BE2C (cell line): ENCODE measurements at regions not wholly inside any gene's neighbourhood (a gene's known extent, or its start where the extent isn't known, plus 50 kb on each side); places are given as distances from the start of the nearest gene placed in this dataset.

Experiments used
- DNase-seq: peaks from one replicate; pipeline ENCODE4 v3.0.0-alpha.2; 2020
- H3K27me3 ChIP-seq: fragments of 250-450 bp; sonication (Bioruptor Pico); 2 replicates; pipeline ENCODE4 v1.5.1; 2020; ENCODE audit warnings: mild to moderate bottlenecking
- H3K36me3 ChIP-seq: fragments of 250-450 bp; sonication (Bioruptor Pico); 2 replicates; pipeline ENCODE4 v1.5.1; 2020; ENCODE audit warnings: mild to moderate bottlenecking
- H3K4me1 ChIP-seq: fragments of 250-450 bp; sonication (Bioruptor Pico); 2 replicates; pipeline ENCODE4 v1.5.1; 2020
- H3K4me3 ChIP-seq: 2 replicates; pipeline ENCODE4 v1.5.1; 2011; ENCODE audit warnings: low read depth, low read length
- H3K9me3 ChIP-seq: fragments of 250-450 bp; sonication (Bioruptor Pico); 2 replicates; pipeline ENCODE4 v1.5.1; 2020
- TF ChIP-seq, protein P1 (sequence below): IDR thresholded peaks from 2 replicates; pipeline ENCODE4 v1.5.1; 2012; ENCODE audit warnings: mild to moderate bottlenecking, low read depth, low read length

DNA sequence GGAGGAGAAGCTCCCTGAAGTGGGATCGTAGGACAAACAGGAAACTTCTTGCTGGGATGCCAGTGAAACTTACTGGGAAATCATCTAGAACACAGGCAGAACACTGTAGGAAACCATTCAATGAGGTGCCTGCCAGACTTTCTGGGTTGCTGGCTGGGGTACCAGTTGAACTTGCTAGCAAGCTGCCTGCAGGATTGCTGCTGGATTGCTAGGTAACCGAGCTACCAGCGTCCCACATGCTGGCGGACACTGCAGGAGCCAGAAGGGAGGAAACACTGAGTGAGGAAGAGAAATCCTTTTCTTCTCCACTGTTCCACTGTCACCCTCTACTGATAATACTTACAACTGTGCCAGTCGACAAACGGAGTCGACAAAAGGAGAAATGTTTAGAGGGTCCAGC lies 91.3 kb upstream of the SLC35B3 start:
- Histone ChIP-seq H3K4me1 (no peaks in the 10 kb centered on the region), H3K27me3 (0 out of 2 replicates have a peak, but pooled peaks cover 3% of the 10 kb centered on the region), H3K36me3 (no peaks in the 10 kb centered on the region), H3K9me3 (no peaks in the 10 kb centered on the region), H3K4me3 (no peak overlapping the region)
- no peak for DNase-seq
- TF ChIP-seq, protein P1, sequence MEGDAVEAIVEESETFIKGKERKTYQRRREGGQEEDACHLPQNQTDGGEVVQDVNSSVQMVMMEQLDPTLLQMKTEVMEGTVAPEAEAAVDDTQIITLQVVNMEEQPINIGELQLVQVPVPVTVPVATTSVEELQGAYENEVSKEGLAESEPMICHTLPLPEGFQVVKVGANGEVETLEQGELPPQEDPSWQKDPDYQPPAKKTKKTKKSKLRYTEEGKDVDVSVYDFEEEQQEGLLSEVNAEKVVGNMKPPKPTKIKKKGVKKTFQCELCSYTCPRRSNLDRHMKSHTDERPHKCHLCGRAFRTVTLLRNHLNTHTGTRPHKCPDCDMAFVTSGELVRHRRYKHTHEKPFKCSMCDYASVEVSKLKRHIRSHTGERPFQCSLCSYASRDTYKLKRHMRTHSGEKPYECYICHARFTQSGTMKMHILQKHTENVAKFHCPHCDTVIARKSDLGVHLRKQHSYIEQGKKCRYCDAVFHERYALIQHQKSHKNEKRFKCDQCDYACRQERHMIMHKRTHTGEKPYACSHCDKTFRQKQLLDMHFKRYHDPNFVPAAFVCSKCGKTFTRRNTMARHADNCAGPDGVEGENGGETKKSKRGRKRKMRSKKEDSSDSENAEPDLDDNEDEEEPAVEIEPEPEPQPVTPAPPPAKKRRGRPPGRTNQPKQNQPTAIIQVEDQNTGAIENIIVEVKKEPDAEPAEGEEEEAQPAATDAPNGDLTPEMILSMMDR: no peak

DNA sequence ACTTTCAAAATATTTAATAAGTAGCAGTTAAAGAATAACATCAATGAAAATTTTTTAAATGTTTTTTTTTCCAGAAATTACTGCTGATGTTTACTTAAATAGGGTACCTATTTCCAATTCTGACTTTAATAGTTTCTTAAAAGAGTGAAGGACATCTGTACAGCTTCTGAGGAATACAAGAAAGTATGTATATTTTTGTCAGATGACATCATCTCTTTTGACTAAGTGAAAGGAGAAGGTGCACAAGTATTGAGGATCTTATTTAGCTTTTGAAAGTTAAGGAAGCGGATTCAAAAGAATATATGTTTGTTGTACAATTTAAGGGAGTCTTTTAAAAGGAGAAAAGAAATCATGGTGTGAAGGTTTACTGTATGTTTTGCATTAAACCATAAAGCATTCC lies 90.0 kb upstream of the SLC35B3 start:
- Histone ChIP-seq H3K9me3 (no peaks in the 10 kb centered on the region), H3K36me3 (no peaks in the 10 kb centered on the region), H3K27me3 (0 out of 2 replicates have a peak, but pooled peaks cover 3% of the 10 kb centered on the region), H3K4me1 (no peaks in the 10 kb centered on the region), H3K4me3 (no peak overlapping the region)
- TF ChIP-seq, protein P1: no peak
- DNase-seq: no peak

DNA sequence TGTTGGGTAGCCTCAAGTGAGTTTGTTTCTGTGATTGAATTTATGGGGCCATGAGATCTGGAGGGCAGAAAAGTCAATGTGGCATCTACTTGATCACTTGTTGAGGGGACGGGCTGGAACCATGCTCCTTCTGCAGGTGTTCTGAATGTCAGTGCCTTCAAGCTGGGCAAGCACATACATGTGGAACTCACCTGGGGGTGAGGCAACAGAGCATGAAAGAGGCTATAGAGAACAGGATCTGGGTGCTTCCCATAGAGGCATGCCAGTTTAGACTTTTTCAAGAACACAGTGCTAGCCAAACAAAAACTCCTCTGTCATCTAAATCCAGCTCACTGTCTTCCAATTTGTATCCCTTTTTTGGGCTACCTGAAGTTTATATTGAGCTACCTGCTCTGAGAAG lies 77.8 kb upstream of the SLC35B3 start:
- H3K9me3 ChIP-seq: no peaks in the 10 kb centered on the region
- H3K36me3 ChIP-seq: no peaks in the 10 kb centered on the region
- no peak overlapping the region for H3K4me3 ChIP-seq
- no peaks in the 10 kb centered on the region for H3K27me3 ChIP-seq
- DNase-seq: no peak
- TF ChIP-seq, protein P1: no peak
- H3K4me1 ChIP-seq: no peaks in the 10 kb centered on the region

DNA sequence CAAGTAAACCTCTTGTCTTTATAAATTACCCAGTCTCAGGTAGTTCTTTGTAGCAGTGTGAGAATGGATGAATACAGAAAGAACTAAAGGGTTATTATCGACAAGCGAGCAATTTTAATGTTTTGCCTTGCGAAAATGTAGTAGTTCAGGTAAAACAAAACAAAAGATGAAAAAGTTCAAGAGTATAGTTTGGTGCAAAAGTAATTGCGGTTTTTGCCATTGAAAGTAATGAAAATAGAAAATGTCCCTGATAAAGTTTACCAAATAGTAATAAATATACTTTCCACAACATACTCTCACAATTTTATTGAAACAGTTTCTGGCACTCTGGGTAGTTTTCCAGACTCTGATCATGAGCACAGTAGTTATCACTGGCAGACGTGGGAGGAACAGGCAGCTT lies 71.9 kb upstream of the SLC35B3 start:
- Histone ChIP-seq H3K27me3 (no peaks in the 10 kb centered on the region), H3K9me3 (no peaks in the 10 kb centered on the region), H3K4me1 (no peaks in the 10 kb centered on the region), H3K4me3 (no peak overlapping the region), H3K36me3 (no peaks in the 10 kb centered on the region)
- TF ChIP-seq, protein P1: no peak
- no peak for DNase-seq

DNA sequence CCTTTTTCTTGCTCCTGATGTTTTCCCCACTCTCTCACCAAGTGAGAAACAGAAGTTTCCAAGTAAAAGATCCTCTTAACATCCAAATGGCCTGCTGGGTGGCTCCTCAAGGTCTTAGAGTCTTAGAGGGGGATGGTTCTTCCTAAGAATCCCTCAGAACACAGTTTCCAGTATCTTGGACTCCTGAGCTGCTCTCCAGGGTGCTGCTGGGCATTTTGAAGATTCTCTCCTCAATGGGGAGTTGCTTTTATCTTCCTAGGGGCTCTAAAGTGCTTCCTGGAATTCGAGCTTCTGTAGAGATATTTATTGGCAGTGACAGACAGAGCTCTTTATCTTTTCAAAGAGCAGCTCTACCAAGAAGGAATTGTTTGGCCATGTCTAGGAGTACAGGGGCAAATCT lies 70.8 kb upstream of the SLC35B3 start:
- Histone ChIP-seq H3K9me3 (no peaks in the 10 kb centered on the region), H3K36me3 (no peaks in the 10 kb centered on the region), H3K4me1 (no peaks in the 10 kb centered on the region), H3K4me3 (no peak overlapping the region), H3K27me3 (no peaks in the 10 kb centered on the region)
- no peak for DNase-seq
- TF ChIP-seq, protein P1: no peak

DNA sequence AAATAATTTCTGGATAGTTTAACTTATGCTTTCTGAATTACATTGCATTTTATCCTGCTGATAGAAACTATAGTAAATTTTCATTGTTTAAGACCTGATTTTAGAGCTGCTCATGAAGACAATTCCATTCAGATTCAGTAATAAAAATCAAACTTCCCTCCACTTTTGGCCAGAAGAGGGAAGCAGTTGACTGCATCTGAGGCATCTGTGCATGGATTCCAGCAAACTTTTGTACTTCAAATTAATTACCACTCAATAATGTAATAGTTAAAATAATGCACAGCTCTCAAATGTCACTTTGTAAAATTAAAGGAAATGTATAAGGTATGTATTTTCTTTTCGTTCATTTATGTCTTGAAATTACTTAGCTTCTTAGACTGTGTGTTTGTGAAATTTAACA lies 64.2 kb upstream of the SLC35B3 start:
- Histone ChIP-seq H3K36me3 (no peaks in the 10 kb centered on the region), H3K4me3 (no peak overlapping the region), H3K9me3 (no peaks in the 10 kb centered on the region), H3K4me1 (no peaks in the 10 kb centered on the region), H3K27me3 (no peaks in the 10 kb centered on the region)
- DNase-seq: no peak
- TF ChIP-seq, protein P1: peak; percentile 61
